Activated CD4-positive, alpha-beta T cell treated with anti-CD3 and anti-CD28 coated beads, Interleukin-2, amount 10 ng/mL, durations not matched to agents 7 days and 5 days (primary cell): ENCODE measurements at regions not wholly inside any gene's neighbourhood (a gene's known extent, or its start where the extent isn't known, plus 50 kb on each side); places are given as distances from the start of the nearest gene placed in this dataset.

ENCODE experiments used
- CTCF ChIA-PET: fragments of 350-600 bp; sonication (Branson Sonifier 250); formaldehyde crosslinking; loops from one replicate; lab custom pipeline; 2021; ENCODE audit warnings: antibody characterized with exemption; lab: Charles Lee
- POLR2A ChIA-PET: fragments of 350-600 bp; sonication (Branson Sonifier 250); formaldehyde crosslinking; loops from one replicate; lab custom pipeline; 2021; ENCODE audit warnings: antibody characterized with exemption; lab: Charles Lee
- DNase-seq: peaks from one replicate; pipeline ENCODE4 v3.0.0-alpha.2; 2020
- H3K27ac Mint-ChIP-seq: one replicate; pipeline ENCODE4 v1.8.0; 2021; ENCODE audit warnings: mild to moderate bottlenecking, moderate library complexity, mixed read lengths
- H3K27me3 Mint-ChIP-seq: one replicate; pipeline ENCODE4 v1.8.0; 2021; ENCODE audit warnings: mixed read lengths
- H3K36me3 Mint-ChIP-seq: one replicate; pipeline ENCODE4 v1.8.0; 2021; ENCODE audit warnings: low read depth, mixed read lengths
- H3K4me1 Mint-ChIP-seq: one replicate; pipeline ENCODE4 v1.8.0; 2021; ENCODE audit warnings: mixed read lengths
- H3K4me3 Mint-ChIP-seq: one replicate; pipeline ENCODE4 v1.8.0; 2021; ENCODE audit warnings: mild to moderate bottlenecking, moderate library complexity, mixed read lengths
- H3K9me3 Mint-ChIP-seq: one replicate; pipeline ENCODE4 v1.8.0; 2021; ENCODE audit warnings: mixed read lengths

DNA sequence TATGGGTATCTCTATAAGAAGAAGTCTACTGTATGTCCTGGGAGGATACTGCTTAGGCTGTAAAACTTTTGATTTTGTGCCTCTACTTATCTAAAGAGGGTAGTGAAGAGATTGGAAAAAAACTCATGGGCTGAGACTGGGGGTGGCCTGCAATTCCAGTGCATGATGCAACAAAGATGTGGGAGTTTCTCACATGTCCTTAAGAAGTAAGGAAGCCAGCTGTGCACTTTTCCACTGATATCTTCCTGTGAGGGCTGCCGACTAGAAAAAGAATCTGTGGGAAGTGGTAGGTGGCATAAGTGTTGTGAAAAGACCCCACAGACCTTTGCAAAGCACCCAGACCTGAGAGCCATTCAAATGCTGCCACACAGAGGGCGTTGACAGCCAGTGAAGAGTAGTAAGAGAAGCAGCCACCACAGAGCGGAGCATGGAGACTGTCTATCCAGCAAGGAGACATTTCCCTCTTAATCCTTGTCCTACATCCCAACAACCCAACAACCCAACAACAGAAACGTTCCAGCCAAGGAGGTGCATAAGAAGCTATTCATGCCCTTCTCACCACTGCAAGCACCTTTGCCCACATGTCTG, 65.1 kb downstream of the PFDN4 start:
- CTCF ChIA-PET, result no interaction called here

DNA sequence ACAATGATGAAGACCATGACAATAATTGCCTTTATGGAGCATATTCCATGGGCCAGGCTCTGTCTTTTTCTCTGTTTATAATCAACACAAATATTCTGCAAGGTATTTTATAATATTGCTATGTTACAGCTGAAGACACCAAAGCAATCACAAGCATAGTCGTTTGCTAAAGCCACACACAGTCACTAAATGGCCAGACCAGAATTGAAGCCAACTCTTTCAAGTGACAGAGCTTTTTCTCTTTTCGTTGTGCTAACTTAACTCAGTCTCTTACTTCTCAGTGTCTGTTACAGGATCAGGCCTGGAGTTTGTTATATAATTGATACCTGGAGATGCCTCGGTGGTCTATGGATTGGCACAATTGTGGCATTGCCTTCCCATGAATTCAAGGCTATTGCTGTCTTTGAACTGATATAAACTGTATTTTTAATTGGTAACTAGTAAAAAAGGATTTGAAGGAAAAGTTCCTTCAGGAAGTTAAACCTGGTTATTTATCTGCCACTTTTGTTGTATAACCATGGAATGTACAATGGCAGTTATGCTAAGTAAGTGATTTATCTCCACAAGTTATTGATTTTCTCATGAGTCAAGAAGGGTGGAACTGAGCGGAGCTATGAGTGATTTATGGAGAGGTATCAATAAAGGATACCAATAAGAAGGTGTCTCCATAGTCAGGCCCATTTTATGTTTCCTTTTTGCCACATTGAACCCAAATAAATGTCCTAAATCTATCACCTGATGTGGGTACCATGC, 67.6 kb downstream of the PFDN4 start:
- no peak for DNase-seq
- CTCF ChIA-PET, result no interaction called here
- H3K27me3 Mint-ChIP-seq, result peaks cover 3% of the 10 kb centered on the region
- H3K4me1 Mint-ChIP-seq, result no peaks in the 10 kb centered on the region
- H3K27ac Mint-ChIP-seq, result no peak overlapping the region
- H3K36me3 Mint-ChIP-seq, result no peaks in the 10 kb centered on the region
- H3K9me3 Mint-ChIP-seq, result no peaks in the 10 kb centered on the region
- POLR2A ChIA-PET, result no interaction called here
- H3K4me3 Mint-ChIP-seq, result no peak overlapping the region

More for the DNA sequence above, 65.1 kb downstream of the PFDN4 start:
- Mint-ChIP-seq H3K4me3 (no peak overlapping the region), H3K36me3 (no peaks in the 10 kb centered on the region), H3K27me3 (peaks cover 3% of the 10 kb centered on the region), H3K4me1 (no peaks in the 10 kb centered on the region), H3K27ac (no peak overlapping the region), H3K9me3 (no peaks in the 10 kb centered on the region)
- no peak for DNase-seq
- POLR2A ChIA-PET, result no interaction called here

DNA sequence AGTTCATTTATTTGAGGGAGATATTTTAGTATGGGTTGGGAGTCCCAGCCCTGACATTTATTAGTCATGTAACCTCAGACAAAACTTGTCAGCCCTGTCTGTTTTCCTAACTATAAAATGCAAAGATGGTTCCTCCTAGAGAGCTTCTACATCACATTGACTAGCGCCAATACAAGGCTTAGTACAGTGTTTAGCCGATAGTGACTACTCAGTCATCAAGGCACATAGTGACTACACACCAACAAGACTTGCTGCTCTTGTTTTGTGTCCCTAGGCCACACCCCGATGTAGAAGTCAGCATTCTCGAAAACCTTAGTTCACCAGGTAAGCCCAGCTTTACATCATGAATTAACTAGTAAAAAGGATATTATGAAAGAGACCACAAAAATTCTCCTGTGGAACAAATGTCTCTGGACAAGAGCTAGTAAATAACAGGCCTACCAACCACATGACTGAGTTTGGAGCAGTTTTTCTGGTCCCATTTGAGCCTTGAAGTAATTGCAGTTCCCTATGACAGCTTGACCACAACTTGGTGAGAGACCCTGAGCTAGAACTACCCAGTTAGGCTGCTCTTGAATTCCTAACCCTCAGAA, 68.8 kb downstream of the PFDN4 start:
- Mint-ChIP-seq H3K9me3 (no peaks in the 10 kb centered on the region), H3K4me3 (no peak overlapping the region), H3K27me3 (peaks cover under 1% of the 10 kb centered on the region), H3K27ac (no peak overlapping the region), H3K36me3 (no peaks in the 10 kb centered on the region), H3K4me1 (no peaks in the 10 kb centered on the region)
- ChIA-PET POLR2A (no interaction called here), CTCF (no interaction called here)
- DNase-seq, result no peak

DNA sequence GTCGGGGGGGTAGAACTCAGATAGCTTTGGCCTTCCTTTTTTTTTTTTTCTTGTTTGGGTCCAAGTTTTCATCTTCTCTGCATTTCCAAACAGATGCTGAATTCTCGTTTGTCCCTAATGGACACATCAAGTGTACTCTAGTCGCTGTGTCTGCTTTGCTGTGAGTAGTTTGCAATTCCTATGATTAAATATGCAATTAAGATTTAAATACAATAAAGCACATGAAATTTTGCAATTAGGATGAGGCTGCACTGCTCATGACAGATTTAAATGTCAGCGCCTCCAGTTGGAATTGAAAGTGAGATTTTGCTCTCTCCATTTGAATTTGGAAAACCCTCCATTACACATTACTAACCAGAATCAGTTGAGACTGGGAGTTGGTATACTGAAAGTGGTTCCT, 70.4 kb downstream of the PFDN4 start:
- Mint-ChIP-seq H3K27me3 (no peaks in the 10 kb centered on the region), H3K4me1 (no peaks in the 10 kb centered on the region), H3K36me3 (no peaks in the 10 kb centered on the region), H3K27ac (no peak overlapping the region), H3K4me3 (no peak overlapping the region), H3K9me3 (no peaks in the 10 kb centered on the region)
- ChIA-PET CTCF (no interaction called here), POLR2A (no interaction called here)
- DNase-seq, result no peak

DNA sequence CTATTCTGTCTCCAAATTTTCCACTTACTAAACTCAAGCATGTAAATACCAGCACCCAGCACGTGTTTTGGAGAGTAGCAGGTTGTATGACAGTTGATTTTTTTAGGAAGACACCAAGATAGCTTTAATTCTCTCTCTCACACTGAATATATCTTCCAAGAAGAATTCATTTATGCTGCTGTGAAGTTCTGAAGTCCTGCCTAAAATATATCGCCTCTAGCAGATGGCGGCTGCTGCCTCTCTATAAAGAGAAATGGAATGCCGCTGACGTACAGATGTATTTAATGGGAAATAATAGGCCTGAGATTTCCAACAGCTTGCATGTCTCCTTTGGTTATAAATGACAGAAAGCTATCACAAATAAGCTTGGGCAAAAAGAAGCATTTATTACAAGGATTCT, 74.7 kb downstream of the PFDN4 start:
- no peak overlapping the region for H3K27ac Mint-ChIP-seq
- no peak for DNase-seq
- H3K9me3 Mint-ChIP-seq, result peaks cover 3% of the 10 kb centered on the region
- H3K36me3 Mint-ChIP-seq, result no peaks in the 10 kb centered on the region
- H3K4me3 Mint-ChIP-seq, result no peak overlapping the region
- CTCF ChIA-PET, result interaction anchor here (1.1 kb wide), 1 partner anchor 13 kb away, joined by 3 read pairs; no protein-coding TSS in a partner anchor
- no peaks in the 10 kb centered on the region for H3K27me3 Mint-ChIP-seq
- H3K4me1 Mint-ChIP-seq, result peaks cover 11% of the 10 kb centered on the region
- POLR2A ChIA-PET, result no interaction called here

DNA sequence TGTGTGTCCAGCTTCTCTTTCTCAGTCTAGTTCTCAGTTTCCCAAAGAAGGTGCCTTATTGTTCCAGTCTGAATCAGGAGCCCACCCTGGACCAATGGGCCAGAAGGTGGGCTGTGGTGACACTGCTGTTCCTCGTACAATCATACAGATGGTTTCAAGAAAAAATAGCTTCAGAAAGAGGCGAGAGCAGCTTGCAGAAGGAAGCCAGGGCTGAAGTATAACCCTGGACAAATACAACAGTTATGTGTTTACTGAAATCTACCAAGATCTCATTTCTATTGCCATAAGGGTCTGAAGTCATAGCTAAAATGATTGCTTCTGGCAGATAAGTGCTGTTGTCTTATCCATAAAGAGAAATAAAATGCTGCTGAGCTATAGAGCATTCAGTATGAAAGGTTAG, 75.4 kb downstream of the PFDN4 start:
- Mint-ChIP-seq H3K27me3 (no peaks in the 10 kb centered on the region), H3K4me1 (peaks cover 11% of the 10 kb centered on the region), H3K9me3 (peaks cover 3% of the 10 kb centered on the region), H3K36me3 (no peaks in the 10 kb centered on the region), H3K4me3 (no peak overlapping the region), H3K27ac (no peak overlapping the region)
- no peak for DNase-seq
- ChIA-PET CTCF (interaction anchor here (0.6 kb wide), 1 partner anchor 1876 kb away, joined by 5 read pairs; no protein-coding TSS in a partner anchor), POLR2A (no interaction called here)

DNA sequence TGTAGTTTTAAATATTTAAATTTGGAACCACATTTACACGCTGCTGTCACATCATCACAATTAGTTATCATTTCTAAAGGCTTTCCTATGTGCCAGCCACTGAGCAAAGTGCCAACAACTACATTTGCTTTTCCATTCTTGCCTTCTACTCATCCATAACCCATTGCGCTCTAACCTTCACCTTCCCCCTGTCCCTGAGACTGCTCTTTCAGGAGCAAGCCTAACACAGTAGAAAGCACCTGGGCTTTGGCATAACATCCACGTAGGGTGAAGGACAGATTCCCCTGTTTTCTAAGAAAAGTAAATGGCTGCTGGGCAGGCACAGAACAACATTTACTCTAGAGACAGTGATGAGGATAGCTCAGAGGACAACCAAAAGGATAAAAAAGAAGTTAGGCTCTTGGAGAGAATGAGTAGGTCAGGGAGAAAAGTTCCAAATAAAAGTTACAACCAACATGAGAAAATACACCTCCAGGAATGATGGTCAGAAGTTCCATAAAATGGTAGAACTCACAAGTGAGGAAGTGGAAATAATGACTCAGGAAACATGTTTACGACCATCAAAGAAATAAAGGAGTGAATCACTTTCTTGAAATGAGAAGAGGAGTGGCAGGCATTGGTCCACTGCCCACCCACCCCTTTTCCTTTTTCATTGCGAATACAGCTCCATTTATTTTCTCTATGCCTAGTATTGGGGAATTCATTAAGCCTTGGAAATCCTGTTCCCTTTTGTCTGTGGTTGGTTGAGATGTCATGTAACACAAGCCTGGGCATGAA, 77.2 kb downstream of the PFDN4 start:
- Mint-ChIP-seq H3K36me3 (no peaks in the 10 kb centered on the region), H3K4me1 (peaks cover 11% of the 10 kb centered on the region), H3K9me3 (peaks cover 3% of the 10 kb centered on the region), H3K4me3 (no peak overlapping the region), H3K27me3 (no peaks in the 10 kb centered on the region), H3K27ac (no peak overlapping the region)
- POLR2A ChIA-PET, result interaction anchor here (0.5 kb wide), 1 partner anchor 22 kb away, joined by 3 read pairs; no protein-coding TSS in a partner anchor
- DNase-seq, result no peak
- CTCF ChIA-PET, result no interaction called here

DNA sequence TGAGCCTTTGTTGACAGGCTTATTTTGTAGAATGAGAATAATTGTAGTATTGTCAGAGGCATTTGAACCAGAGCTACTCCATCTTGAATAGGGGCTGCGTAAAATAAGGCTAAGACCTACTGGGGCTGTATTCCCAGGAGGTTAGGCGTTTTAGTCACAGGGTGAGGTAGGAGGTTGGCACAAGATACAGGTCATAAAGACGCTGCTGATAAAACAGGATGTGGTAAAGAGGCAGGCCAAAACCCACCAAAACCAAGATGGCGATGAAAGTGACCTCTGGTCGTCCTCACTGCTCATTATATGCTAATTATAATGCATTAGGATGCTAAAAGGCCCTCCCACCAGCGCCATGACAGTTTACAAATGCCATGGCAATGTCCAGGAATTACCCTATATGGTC, 82.7 kb downstream of the PFDN4 start:
- no peak overlapping the region for H3K4me3 Mint-ChIP-seq
- ChIA-PET CTCF (no interaction called here), POLR2A (no interaction called here)
- no peaks in the 10 kb centered on the region for H3K36me3 Mint-ChIP-seq
- no peak for DNase-seq
- peaks cover 5% of the 10 kb centered on the region for H3K27me3 Mint-ChIP-seq
- no peaks in the 10 kb centered on the region for H3K9me3 Mint-ChIP-seq
- H3K4me1 Mint-ChIP-seq, result peaks cover 3% of the 10 kb centered on the region
- no peak overlapping the region for H3K27ac Mint-ChIP-seq

DNA sequence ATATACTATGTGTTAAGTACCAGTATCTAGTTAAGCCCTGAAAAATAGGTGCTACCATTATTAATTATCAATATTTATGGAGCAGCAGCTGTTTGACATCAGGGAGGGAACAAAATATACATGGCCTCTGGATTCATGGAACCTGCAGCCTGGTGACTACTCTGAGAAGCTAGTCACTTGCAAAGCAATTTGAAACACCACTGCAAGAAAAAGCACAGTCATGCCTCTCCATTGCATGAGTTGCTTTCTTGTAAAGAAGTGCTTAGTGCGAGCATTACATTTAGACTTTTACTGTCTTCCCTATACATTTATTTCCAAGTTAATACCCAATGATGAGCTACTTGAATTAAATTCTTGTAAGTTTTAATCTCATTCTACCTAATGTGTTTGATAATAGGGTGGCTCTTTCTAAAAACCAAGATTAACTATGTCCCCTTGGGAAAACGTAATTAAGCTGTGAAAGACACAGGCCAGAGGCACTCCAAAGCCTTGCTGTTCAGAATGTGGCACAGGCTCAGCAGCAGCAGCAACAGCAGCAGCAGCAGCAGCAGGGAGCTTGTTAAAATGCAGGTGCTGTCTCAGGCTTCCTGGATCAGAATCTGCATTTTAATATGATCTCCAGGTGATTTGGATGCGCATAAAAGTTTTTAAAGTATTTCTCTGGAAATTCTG, 83.6 kb downstream of the PFDN4 start:
- ChIA-PET CTCF (interaction anchor here (1.2 kb wide), 1 partner anchor 11 kb away, joined by 5 read pairs; no protein-coding TSS in a partner anchor), POLR2A (no interaction called here)
- Mint-ChIP-seq H3K9me3 (no peaks in the 10 kb centered on the region), H3K27ac (no peak overlapping the region), H3K36me3 (no peaks in the 10 kb centered on the region), H3K4me1 (no peaks in the 10 kb centered on the region), H3K27me3 (peaks cover 5% of the 10 kb centered on the region), H3K4me3 (no peak overlapping the region)
- no peak for DNase-seq

DNA sequence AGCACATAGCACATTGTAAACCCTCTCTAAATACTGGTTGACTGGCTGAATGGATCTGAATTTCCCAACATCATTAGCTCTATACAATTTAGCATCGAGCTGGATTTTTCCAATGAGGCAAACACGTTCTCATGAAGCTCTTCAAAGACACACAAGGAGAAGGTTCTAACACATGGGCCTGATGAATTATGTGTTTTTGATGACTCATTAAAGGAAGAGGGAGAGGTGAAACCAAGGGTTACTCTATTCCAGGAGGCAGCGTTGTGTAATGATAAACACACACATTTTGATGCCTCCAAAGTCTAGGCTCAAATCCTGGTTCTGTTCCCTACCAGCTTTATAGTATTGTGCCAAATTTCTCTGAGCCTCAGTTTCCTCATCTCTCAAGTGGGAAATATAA, 84.3 kb downstream of the PFDN4 start:
- Mint-ChIP-seq H3K4me3 (no peak overlapping the region), H3K36me3 (no peaks in the 10 kb centered on the region), H3K4me1 (no peaks in the 10 kb centered on the region), H3K27me3 (peaks cover 5% of the 10 kb centered on the region), H3K27ac (no peak overlapping the region), H3K9me3 (no peaks in the 10 kb centered on the region)
- DNase-seq, result no peak
- ChIA-PET CTCF (interaction anchor here (0.8 to 1.2 kb wide), 2 partner anchors 10 to 12 kb away, joined by 3 to 5 read pairs; no protein-coding TSS in a partner anchor), POLR2A (no interaction called here)

DNA sequence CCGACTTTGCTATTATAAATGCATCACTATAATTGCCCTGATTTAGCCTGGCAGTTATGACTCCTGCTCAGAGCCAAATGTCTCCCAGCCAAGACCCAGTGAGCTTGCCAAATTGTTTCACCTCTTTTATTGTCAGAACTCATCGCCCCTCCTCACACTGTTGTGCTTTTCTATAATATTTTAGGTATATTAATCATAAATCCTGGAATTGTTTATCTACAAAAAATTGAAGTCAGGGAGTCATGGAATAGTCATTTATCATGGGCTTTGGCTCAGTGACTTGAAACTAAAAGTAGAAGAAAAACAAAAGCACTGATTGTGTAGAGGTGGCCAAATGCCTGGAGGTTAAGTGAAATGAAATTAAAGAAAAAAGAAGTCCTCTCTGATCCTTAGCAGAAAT, 85.6 kb downstream of the PFDN4 start:
- Mint-ChIP-seq H3K4me3 (no peak overlapping the region), H3K9me3 (no peaks in the 10 kb centered on the region), H3K27ac (no peak overlapping the region), H3K4me1 (no peaks in the 10 kb centered on the region), H3K27me3 (peaks cover 5% of the 10 kb centered on the region), H3K36me3 (no peaks in the 10 kb centered on the region)
- ChIA-PET CTCF (no interaction called here), POLR2A (no interaction called here)
- no peak for DNase-seq

DNA sequence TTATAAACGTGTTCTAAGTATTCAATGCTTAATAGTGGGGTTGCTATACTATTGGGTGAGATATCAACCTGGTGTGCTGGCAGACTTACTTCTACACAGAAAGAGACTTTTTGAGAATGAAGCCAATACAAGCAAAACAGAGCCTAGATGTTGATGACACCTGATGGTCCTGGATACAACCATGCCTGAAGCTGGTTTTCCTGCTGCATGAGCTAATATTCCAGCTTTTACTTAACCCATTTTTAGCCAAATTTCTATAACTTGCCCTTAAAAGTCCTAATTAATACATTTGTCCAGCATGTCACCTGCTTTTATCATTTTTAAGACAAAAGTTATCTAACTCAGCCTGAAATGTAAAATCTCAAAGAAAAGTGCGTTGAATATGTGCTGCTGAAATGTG, 86.2 kb downstream of the PFDN4 start:
- no peaks in the 10 kb centered on the region for H3K9me3 Mint-ChIP-seq
- ChIA-PET CTCF (no interaction called here), POLR2A (no interaction called here)
- H3K36me3 Mint-ChIP-seq, result no peaks in the 10 kb centered on the region
- peaks cover 5% of the 10 kb centered on the region for H3K27me3 Mint-ChIP-seq
- no peak overlapping the region for H3K27ac Mint-ChIP-seq
- no peak for DNase-seq
- H3K4me1 Mint-ChIP-seq, result no peaks in the 10 kb centered on the region
- H3K4me3 Mint-ChIP-seq, result no peak overlapping the region
